Activated CD4-positive, alpha-beta T cell treated with anti-CD3 and anti-CD28 coated beads, Interleukin-2, amount 10 ng/mL, durations not matched to agents 24 days and 14 days (primary cell): ENCODE measurements at regions not wholly inside any gene's neighbourhood (a gene's known extent, or its start where the extent isn't known, plus 50 kb on each side); places are given as distances from the start of the nearest gene placed in this dataset.

Experiments
- DNase-seq: peaks from one replicate; pipeline ENCODE4 v3.0.0; 2022
- H3K27ac Mint-ChIP-seq: one replicate; pipeline ENCODE4 v1.8.0; 2022; ENCODE audit warnings: mild to moderate bottlenecking, mixed read lengths
- H3K27me3 Mint-ChIP-seq: one replicate; pipeline ENCODE4 v1.8.0; 2022; ENCODE audit warnings: mixed read lengths
- H3K36me3 Mint-ChIP-seq: one replicate; pipeline ENCODE4 v1.8.0; 2022; ENCODE audit warnings: low read depth, mild to moderate bottlenecking, mixed read lengths
- H3K4me1 Mint-ChIP-seq: one replicate; pipeline ENCODE4 v1.8.0; 2021; ENCODE audit warnings: mixed read lengths
- H3K4me3 Mint-ChIP-seq: one replicate; pipeline ENCODE4 v1.8.0; 2022; ENCODE audit warnings: mild to moderate bottlenecking, moderate library complexity, mixed read lengths
- H3K9me3 Mint-ChIP-seq: one replicate; pipeline ENCODE4 v1.8.0; 2021; ENCODE audit warnings: mixed read lengths
- intact Hi-C: fragments of 100-400 bp; cut with micrococcal nuclease; formaldehyde crosslinking; loops from one replicate; pipeline ENCODE4 v1.15.1; 2023

- Mint-ChIP-seq H3K36me3 (peaks cover 1% of the 10 kb centered on the region), H3K4me3 (peak overlapping the region; percentile 75), H3K27me3 (peaks cover 28% of the 10 kb centered on the region), H3K9me3 (no peaks in the 10 kb centered on the region), H3K27ac (no peak overlapping the region), H3K4me1 (peaks cover 7% of the 10 kb centered on the region)
- intact Hi-C loops: loop anchor here (2.0 to 5.0 kb wide), 2 partner anchors 1440 to 1557 kb away; no protein-coding TSS in a partner anchor
- DNase-seq: peak; percentile 89
These were observed 120.8 kb upstream of the ZNF507 start for GRCh38 chr19:32224371-32225244.

GRCh38 chr19:32227561-32228165 lies 117.7 kb upstream of the ZNF507 start:
- intact Hi-C loops: no loop called here

GRCh38 chr19:32230441-32230840 lies 115.0 kb upstream of the ZNF507 start:
- intact Hi-C loops: no loop called here
- H3K36me3 Mint-ChIP-seq: no peaks in the 10 kb centered on the region
- no peak overlapping the region for H3K4me3 Mint-ChIP-seq
- no peaks in the 10 kb centered on the region for H3K4me1 Mint-ChIP-seq
- peaks cover 6% of the 10 kb centered on the region for H3K27me3 Mint-ChIP-seq
- H3K9me3 Mint-ChIP-seq: no peaks in the 10 kb centered on the region
- no peak overlapping the region for H3K27ac Mint-ChIP-seq
- no peak for DNase-seq

More at GRCh38 chr19:32227561-32228165, 117.7 kb upstream of the ZNF507 start:
- H3K27ac Mint-ChIP-seq: no peak overlapping the region
- H3K4me3 Mint-ChIP-seq: no peak overlapping the region
- H3K4me1 Mint-ChIP-seq: peaks cover 7% of the 10 kb centered on the region
- DNase-seq: peak; percentile 42
- H3K9me3 Mint-ChIP-seq: no peaks in the 10 kb centered on the region
- H3K36me3 Mint-ChIP-seq: peaks cover 1% of the 10 kb centered on the region
- peaks cover 25% of the 10 kb centered on the region for H3K27me3 Mint-ChIP-seq

GRCh38 chr19:32231020-32231419 lies 114.4 kb upstream of the ZNF507 start:
- Mint-ChIP-seq H3K4me3 (no peak overlapping the region), H3K27me3 (peaks cover 2% of the 10 kb centered on the region), H3K36me3 (no peaks in the 10 kb centered on the region), H3K9me3 (no peaks in the 10 kb centered on the region), H3K27ac (no peak overlapping the region), H3K4me1 (no peaks in the 10 kb centered on the region)
- no peak for DNase-seq
- intact Hi-C loops: no loop called here

GRCh38 chr19:32231691-32232090 lies 113.7 kb upstream of the ZNF507 start:
- Mint-ChIP-seq H3K27me3 (no peaks in the 10 kb centered on the region), H3K27ac (no peak overlapping the region), H3K36me3 (no peaks in the 10 kb centered on the region), H3K9me3 (no peaks in the 10 kb centered on the region), H3K4me3 (no peak overlapping the region), H3K4me1 (no peaks in the 10 kb centered on the region)
- intact Hi-C loops: no loop called here
- no peak for DNase-seq

- Mint-ChIP-seq H3K4me1 (no peaks in the 10 kb centered on the region), H3K27me3 (no peaks in the 10 kb centered on the region), H3K27ac (no peak overlapping the region), H3K9me3 (no peaks in the 10 kb centered on the region), H3K4me3 (no peak overlapping the region), H3K36me3 (no peaks in the 10 kb centered on the region)
- intact Hi-C loops: no loop called here
- no peak for DNase-seq
These were observed 113.0 kb upstream of the ZNF507 start for GRCh38 chr19:32232449-32232848.

GRCh38 chr19:32233091-32233490 lies 112.3 kb upstream of the ZNF507 start:
- Mint-ChIP-seq H3K9me3 (no peaks in the 10 kb centered on the region), H3K4me3 (no peak overlapping the region), H3K27ac (no peak overlapping the region), H3K27me3 (no peaks in the 10 kb centered on the region), H3K4me1 (no peaks in the 10 kb centered on the region), H3K36me3 (no peaks in the 10 kb centered on the region)
- no peak for DNase-seq
- intact Hi-C loops: no loop called here

GRCh38 chr19:32233885-32234284 lies 111.5 kb upstream of the ZNF507 start:
- Mint-ChIP-seq H3K36me3 (no peaks in the 10 kb centered on the region), H3K4me3 (no peak overlapping the region), H3K4me1 (no peaks in the 10 kb centered on the region), H3K27ac (no peak overlapping the region), H3K9me3 (no peaks in the 10 kb centered on the region), H3K27me3 (no peaks in the 10 kb centered on the region)
- DNase-seq: no peak
- intact Hi-C loops: no loop called here

- H3K4me3 Mint-ChIP-seq: no peak overlapping the region
- H3K9me3 Mint-ChIP-seq: no peaks in the 10 kb centered on the region
- H3K4me1 Mint-ChIP-seq: no peaks in the 10 kb centered on the region
- intact Hi-C loops: no loop called here
- no peak for DNase-seq
- H3K27ac Mint-ChIP-seq: no peak overlapping the region
- H3K27me3 Mint-ChIP-seq: no peaks in the 10 kb centered on the region
- H3K36me3 Mint-ChIP-seq: no peaks in the 10 kb centered on the region
These were observed 110.7 kb upstream of the ZNF507 start for GRCh38 chr19:32234663-32235217.

- Mint-ChIP-seq H3K4me3 (no peak overlapping the region), H3K27me3 (no peaks in the 10 kb centered on the region), H3K4me1 (no peaks in the 10 kb centered on the region), H3K9me3 (no peaks in the 10 kb centered on the region), H3K36me3 (no peaks in the 10 kb centered on the region), H3K27ac (no peak overlapping the region)
- no peak for DNase-seq
- intact Hi-C loops: no loop called here
These were observed 107.3 kb upstream of the ZNF507 start for GRCh38 chr19:32238076-32238475.

- DNase-seq: no peak
- Mint-ChIP-seq H3K9me3 (no peaks in the 10 kb centered on the region), H3K36me3 (no peaks in the 10 kb centered on the region), H3K27ac (no peak overlapping the region), H3K27me3 (no peaks in the 10 kb centered on the region), H3K4me1 (no peaks in the 10 kb centered on the region), H3K4me3 (no peak overlapping the region)
- intact Hi-C loops: no loop called here
These were observed 105.1 kb upstream of the ZNF507 start for GRCh38 chr19:32240316-32240715.

- H3K27ac Mint-ChIP-seq: no peak overlapping the region
- H3K4me3 Mint-ChIP-seq: no peak overlapping the region
- no peaks in the 10 kb centered on the region for H3K4me1 Mint-ChIP-seq
- no peaks in the 10 kb centered on the region for H3K27me3 Mint-ChIP-seq
- H3K9me3 Mint-ChIP-seq: no peaks in the 10 kb centered on the region
- DNase-seq: no peak
- H3K36me3 Mint-ChIP-seq: no peaks in the 10 kb centered on the region
- intact Hi-C loops: no loop called here
These were observed 104.1 kb upstream of the ZNF507 start for GRCh38 chr19:32241306-32241705.

- Mint-ChIP-seq H3K4me1 (no peaks in the 10 kb centered on the region), H3K9me3 (no peaks in the 10 kb centered on the region), H3K27ac (no peak overlapping the region), H3K27me3 (no peaks in the 10 kb centered on the region), H3K4me3 (no peak overlapping the region), H3K36me3 (no peaks in the 10 kb centered on the region)
- DNase-seq: no peak
- intact Hi-C loops: no loop called here
These were observed 103.3 kb upstream of the ZNF507 start for GRCh38 chr19:32241932-32242710.

GRCh38 chr19:32246006-32246405 lies 99.4 kb upstream of the ZNF507 start:
- no peak overlapping the region for H3K4me3 Mint-ChIP-seq
- no peaks in the 10 kb centered on the region for H3K27me3 Mint-ChIP-seq
- no peaks in the 10 kb centered on the region for H3K9me3 Mint-ChIP-seq
- no peak for DNase-seq
- no peaks in the 10 kb centered on the region for H3K4me1 Mint-ChIP-seq
- H3K27ac Mint-ChIP-seq: no peak overlapping the region
- no peaks in the 10 kb centered on the region for H3K36me3 Mint-ChIP-seq
- intact Hi-C loops: no loop called here
